WTC11 (cell line): ENCODE measurements at regions not wholly inside any gene's neighbourhood (a gene's known extent, or its start where the extent isn't known, plus 50 kb on each side); places are given as distances from the start of the nearest gene placed in this dataset.

Source experiments
- ATAC-seq: fragments of 200-7000 bp; cut with Tn5 transposase; 2 replicates; pipeline ENCODE4 v1.10.0; 2021; ENCODE audit warnings: mild to moderate bottlenecking, moderate library complexity
- CTCF ChIA-PET: fragments of 300-600 bp; sonication (Branson Sonifier 250); formaldehyde crosslinking; loops from one replicate; lab custom pipeline; 2021; ENCODE audit warnings: antibody characterized with exemption; lab: Charles Lee
- POLR2A ChIA-PET: fragments of 350-600 bp; sonication (Branson Sonifier 250); formaldehyde crosslinking; loops from one replicate; lab custom pipeline; 2021; ENCODE audit warnings: antibody characterized with exemption; lab: Charles Lee
- DNase-seq: peaks from one replicate; pipeline ENCODE4 v3.0.0; 2021; ENCODE audit warnings: low spot score
- H3K27ac Mint-ChIP-seq: 2 replicates; pipeline ENCODE4 v1.8.0; 2021; ENCODE audit warnings: mixed read lengths
- H3K27me3 Mint-ChIP-seq: 2 replicates; pipeline ENCODE4 v1.8.0; 2021; ENCODE audit warnings: low read depth, mild to moderate bottlenecking, moderate library complexity, mixed read lengths
- H3K36me3 Mint-ChIP-seq: 2 replicates; pipeline ENCODE4 v1.8.0; 2021; ENCODE audit warnings: mixed read lengths
- H3K4me1 Mint-ChIP-seq: 2 replicates; pipeline ENCODE4 v1.8.0; 2022; ENCODE audit warnings: mixed read lengths
- H3K4me3 Mint-ChIP-seq: 2 replicates; pipeline ENCODE4 v1.8.0; 2021; ENCODE audit warnings: mild to moderate bottlenecking, moderate library complexity, mixed read lengths
- H3K9me3 Mint-ChIP-seq: 2 replicates; pipeline ENCODE4 v1.8.0; 2021; ENCODE audit warnings: mixed read lengths
- CBFB ChIP-seq: sonication (generic); formaldehyde crosslinking; IDR thresholded peaks from 2 replicates; pipeline ENCODE4 v1.8.1; 2022; ENCODE audit warnings: mild to moderate bottlenecking, low read depth, missing genetic modification reagents
- KAT7 ChIP-seq: sonication (generic); formaldehyde crosslinking; IDR thresholded peaks from 2 replicates; pipeline ENCODE4 v1.8.1; 2023; ENCODE audit warnings: missing genetic modification reagents, mild to moderate bottlenecking, borderline replicate concordance
- PREB ChIP-seq: sonication (generic); formaldehyde crosslinking; IDR thresholded peaks from 2 replicates; pipeline ENCODE4 v1.8.1; 2022; ENCODE audit warnings: mild to moderate bottlenecking, missing genetic modification reagents, moderate library complexity, borderline replicate concordance
- SMAD3 ChIP-seq: sonication (generic); formaldehyde crosslinking; IDR thresholded peaks from 2 replicates; pipeline ENCODE4 v1.8.0; 2022; ENCODE audit warnings: missing genetic modification reagents, mild to moderate bottlenecking, borderline replicate concordance
- SMAD4 ChIP-seq: sonication (generic); formaldehyde crosslinking; IDR thresholded peaks from 2 replicates; pipeline ENCODE4 v1.8.0; 2022; ENCODE audit warnings: mild to moderate bottlenecking, missing genetic modification reagents
- TP53 ChIP-seq: sonication (generic); formaldehyde crosslinking; IDR thresholded peaks from 2 replicates; pipeline ENCODE4 v1.8.1; 2023; ENCODE audit warnings: mild to moderate bottlenecking, missing genetic modification reagents
- ZNF121 ChIP-seq: sonication (generic); formaldehyde crosslinking; IDR thresholded peaks from 2 replicates; pipeline ENCODE4 v1.8.0; 2023; ENCODE audit warnings: missing genetic modification reagents
- ZNF232 ChIP-seq: sonication (generic); formaldehyde crosslinking; IDR thresholded peaks from 2 replicates; pipeline ENCODE4 v1.8.0; 2022; ENCODE audit warnings: mild to moderate bottlenecking, missing genetic modification reagents
- TF ChIP-seq, protein P1 (sequence below): sonication (generic); formaldehyde crosslinking; IDR thresholded peaks from 2 replicates; pipeline ENCODE4 v1.8.0; 2023; ENCODE audit warnings: missing genetic modification reagents, mild to moderate bottlenecking, borderline replicate concordance
- TF ChIP-seq, protein P2 (sequence below): sonication (generic); formaldehyde crosslinking; IDR thresholded peaks from 2 replicates; pipeline ENCODE4 v1.8.0; 2022; ENCODE audit warnings: mild to moderate bottlenecking, missing genetic modification reagents
- TF ChIP-seq, protein P3 (sequence below): sonication (generic); formaldehyde crosslinking; IDR thresholded peaks from 2 replicates; pipeline ENCODE4 v1.8.0; 2022; ENCODE audit warnings: missing genetic modification reagents
- TF ChIP-seq, protein P4 (sequence below): fragments of 250-450 bp; sonication (Bioruptor Pico); IDR thresholded peaks from 2 replicates; pipeline ENCODE4 v1.9.0; 2021; ENCODE audit warnings: mild to moderate bottlenecking, borderline replicate concordance
- TF ChIP-seq, protein P5 (sequence below): sonication (generic); formaldehyde crosslinking; IDR thresholded peaks from 2 replicates; pipeline ENCODE4 v1.8.1; 2023; ENCODE audit warnings: mild to moderate bottlenecking, missing genetic modification reagents, moderate library complexity
- TF ChIP-seq, protein P6 (sequence below): fragments of 250-450 bp; sonication (Bioruptor Pico); IDR thresholded peaks from 2 replicates; pipeline ENCODE4 v1.9.0; 2021; ENCODE audit warnings: mild to moderate bottlenecking
- TF ChIP-seq, protein P7 (sequence below): sonication (generic); formaldehyde crosslinking; IDR thresholded peaks from 2 replicates; pipeline ENCODE4 v1.8.1; 2023; ENCODE audit warnings: mild to moderate bottlenecking, missing genetic modification reagents

DNA sequence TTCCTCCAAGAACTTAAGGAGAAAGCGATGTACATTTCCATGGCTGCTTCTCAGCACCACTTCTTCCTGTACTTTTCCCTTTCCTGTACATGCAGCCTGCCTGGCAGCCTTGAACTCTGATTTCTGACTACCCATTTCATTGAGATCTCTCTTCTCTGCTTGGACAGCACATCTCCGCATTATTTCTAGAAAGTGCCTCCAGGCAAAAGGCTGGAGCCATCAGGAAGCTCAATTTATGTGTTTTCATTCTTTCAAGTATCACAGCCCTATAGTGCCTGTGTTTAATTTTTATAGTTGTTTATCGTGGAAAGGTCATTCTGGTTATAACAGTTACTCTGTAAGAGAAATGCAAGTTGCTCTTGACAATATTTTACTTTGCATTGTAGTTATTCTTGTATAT, 688.0 kb upstream of the ANKRD30A start (continued):
- TF ChIP-seq CBFB (CRISPR knock-in tag), result no peak
- TF ChIP-seq, protein P1, sequence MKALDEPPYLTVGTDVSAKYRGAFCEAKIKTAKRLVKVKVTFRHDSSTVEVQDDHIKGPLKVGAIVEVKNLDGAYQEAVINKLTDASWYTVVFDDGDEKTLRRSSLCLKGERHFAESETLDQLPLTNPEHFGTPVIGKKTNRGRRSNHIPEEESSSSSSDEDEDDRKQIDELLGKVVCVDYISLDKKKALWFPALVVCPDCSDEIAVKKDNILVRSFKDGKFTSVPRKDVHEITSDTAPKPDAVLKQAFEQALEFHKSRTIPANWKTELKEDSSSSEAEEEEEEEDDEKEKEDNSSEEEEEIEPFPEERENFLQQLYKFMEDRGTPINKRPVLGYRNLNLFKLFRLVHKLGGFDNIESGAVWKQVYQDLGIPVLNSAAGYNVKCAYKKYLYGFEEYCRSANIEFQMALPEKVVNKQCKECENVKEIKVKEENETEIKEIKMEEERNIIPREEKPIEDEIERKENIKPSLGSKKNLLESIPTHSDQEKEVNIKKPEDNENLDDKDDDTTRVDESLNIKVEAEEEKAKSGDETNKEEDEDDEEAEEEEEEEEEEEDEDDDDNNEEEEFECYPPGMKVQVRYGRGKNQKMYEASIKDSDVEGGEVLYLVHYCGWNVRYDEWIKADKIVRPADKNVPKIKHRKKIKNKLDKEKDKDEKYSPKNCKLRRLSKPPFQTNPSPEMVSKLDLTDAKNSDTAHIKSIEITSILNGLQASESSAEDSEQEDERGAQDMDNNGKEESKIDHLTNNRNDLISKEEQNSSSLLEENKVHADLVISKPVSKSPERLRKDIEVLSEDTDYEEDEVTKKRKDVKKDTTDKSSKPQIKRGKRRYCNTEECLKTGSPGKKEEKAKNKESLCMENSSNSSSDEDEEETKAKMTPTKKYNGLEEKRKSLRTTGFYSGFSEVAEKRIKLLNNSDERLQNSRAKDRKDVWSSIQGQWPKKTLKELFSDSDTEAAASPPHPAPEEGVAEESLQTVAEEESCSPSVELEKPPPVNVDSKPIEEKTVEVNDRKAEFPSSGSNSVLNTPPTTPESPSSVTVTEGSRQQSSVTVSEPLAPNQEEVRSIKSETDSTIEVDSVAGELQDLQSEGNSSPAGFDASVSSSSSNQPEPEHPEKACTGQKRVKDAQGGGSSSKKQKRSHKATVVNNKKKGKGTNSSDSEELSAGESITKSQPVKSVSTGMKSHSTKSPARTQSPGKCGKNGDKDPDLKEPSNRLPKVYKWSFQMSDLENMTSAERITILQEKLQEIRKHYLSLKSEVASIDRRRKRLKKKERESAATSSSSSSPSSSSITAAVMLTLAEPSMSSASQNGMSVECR (CRISPR knock-in tag), result no peak

DNA sequence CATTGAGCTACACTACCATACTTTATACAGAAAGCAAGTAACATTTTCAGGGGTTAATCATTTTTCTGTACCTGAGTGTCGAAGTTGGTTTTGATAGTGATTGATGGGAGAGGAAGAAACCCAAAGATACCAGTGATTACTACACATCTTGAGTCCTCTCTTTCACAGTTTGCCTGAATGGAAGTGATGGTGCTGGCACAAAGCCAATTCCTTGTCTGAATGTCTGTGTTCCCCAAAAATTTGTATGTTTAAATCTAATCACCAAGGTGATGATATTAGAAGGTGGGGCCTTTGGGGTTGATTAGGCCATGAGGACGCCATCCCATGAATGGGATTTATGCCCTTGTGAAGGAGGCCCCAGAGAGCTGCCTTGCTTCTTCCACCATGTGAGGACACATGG, 696.9 kb upstream of the ANKRD30A start:
- CTCF ChIA-PET, result no interaction called here
- no peak for ATAC-seq

More for the DNA sequence above, 696.9 kb upstream of the ANKRD30A start:
- no peak overlapping the region for H3K27ac Mint-ChIP-seq
- no peak for DNase-seq
- TF ChIP-seq PREB (CRISPR knock-in tag) (no peak), KAT7 (CRISPR knock-in tag) (no peak), CBFB (CRISPR knock-in tag) (no peak), SMAD4 (no peak), ZNF121 (CRISPR knock-in tag) (no peak), ZNF232 (CRISPR knock-in tag) (no peak), SMAD3 (CRISPR knock-in tag) (no peak), TP53 (no peak)
- TF ChIP-seq, protein P2, sequence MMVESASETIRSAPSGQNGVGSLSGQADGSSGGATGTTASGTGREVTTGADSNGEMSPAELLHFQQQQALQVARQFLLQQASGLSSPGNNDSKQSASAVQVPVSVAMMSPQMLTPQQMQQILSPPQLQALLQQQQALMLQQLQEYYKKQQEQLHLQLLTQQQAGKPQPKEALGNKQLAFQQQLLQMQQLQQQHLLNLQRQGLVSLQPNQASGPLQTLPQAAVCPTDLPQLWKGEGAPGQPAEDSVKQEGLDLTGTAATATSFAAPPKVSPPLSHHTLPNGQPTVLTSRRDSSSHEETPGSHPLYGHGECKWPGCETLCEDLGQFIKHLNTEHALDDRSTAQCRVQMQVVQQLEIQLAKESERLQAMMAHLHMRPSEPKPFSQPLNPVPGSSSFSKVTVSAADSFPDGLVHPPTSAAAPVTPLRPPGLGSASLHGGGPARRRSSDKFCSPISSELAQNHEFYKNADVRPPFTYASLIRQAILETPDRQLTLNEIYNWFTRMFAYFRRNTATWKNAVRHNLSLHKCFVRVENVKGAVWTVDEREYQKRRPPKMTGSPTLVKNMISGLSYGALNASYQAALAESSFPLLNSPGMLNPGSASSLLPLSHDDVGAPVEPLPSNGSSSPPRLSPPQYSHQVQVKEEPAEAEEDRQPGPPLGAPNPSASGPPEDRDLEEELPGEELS (CRISPR knock-in tag), result no peak
- TF ChIP-seq, protein P3, sequence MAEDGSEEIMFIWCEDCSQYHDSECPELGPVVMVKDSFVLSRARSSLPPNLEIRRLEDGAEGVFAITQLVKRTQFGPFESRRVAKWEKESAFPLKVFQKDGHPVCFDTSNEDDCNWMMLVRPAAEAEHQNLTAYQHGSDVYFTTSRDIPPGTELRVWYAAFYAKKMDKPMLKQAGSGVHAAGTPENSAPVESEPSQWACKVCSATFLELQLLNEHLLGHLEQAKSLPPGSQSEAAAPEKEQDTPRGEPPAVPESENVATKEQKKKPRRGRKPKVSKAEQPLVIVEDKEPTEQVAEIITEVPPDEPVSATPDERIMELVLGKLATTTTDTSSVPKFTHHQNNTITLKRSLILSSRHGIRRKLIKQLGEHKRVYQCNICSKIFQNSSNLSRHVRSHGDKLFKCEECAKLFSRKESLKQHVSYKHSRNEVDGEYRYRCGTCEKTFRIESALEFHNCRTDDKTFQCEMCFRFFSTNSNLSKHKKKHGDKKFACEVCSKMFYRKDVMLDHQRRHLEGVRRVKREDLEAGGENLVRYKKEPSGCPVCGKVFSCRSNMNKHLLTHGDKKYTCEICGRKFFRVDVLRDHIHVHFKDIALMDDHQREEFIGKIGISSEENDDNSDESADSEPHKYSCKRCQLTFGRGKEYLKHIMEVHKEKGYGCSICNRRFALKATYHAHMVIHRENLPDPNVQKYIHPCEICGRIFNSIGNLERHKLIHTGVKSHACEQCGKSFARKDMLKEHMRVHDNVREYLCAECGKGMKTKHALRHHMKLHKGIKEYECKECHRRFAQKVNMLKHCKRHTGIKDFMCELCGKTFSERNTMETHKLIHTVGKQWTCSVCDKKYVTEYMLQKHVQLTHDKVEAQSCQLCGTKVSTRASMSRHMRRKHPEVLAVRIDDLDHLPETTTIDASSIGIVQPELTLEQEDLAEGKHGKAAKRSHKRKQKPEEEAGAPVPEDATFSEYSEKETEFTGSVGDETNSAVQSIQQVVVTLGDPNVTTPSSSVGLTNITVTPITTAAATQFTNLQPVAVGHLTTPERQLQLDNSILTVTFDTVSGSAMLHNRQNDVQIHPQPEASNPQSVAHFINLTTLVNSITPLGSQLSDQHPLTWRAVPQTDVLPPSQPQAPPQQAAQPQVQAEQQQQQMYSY, result no peak
- TF ChIP-seq, protein P4, sequence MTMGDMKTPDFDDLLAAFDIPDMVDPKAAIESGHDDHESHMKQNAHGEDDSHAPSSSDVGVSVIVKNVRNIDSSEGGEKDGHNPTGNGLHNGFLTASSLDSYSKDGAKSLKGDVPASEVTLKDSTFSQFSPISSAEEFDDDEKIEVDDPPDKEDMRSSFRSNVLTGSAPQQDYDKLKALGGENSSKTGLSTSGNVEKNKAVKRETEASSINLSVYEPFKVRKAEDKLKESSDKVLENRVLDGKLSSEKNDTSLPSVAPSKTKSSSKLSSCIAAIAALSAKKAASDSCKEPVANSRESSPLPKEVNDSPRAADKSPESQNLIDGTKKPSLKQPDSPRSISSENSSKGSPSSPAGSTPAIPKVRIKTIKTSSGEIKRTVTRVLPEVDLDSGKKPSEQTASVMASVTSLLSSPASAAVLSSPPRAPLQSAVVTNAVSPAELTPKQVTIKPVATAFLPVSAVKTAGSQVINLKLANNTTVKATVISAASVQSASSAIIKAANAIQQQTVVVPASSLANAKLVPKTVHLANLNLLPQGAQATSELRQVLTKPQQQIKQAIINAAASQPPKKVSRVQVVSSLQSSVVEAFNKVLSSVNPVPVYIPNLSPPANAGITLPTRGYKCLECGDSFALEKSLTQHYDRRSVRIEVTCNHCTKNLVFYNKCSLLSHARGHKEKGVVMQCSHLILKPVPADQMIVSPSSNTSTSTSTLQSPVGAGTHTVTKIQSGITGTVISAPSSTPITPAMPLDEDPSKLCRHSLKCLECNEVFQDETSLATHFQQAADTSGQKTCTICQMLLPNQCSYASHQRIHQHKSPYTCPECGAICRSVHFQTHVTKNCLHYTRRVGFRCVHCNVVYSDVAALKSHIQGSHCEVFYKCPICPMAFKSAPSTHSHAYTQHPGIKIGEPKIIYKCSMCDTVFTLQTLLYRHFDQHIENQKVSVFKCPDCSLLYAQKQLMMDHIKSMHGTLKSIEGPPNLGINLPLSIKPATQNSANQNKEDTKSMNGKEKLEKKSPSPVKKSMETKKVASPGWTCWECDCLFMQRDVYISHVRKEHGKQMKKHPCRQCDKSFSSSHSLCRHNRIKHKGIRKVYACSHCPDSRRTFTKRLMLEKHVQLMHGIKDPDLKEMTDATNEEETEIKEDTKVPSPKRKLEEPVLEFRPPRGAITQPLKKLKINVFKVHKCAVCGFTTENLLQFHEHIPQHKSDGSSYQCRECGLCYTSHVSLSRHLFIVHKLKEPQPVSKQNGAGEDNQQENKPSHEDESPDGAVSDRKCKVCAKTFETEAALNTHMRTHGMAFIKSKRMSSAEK (CRISPR knock-in tag), result no peak
- TF ChIP-seq, protein P5, sequence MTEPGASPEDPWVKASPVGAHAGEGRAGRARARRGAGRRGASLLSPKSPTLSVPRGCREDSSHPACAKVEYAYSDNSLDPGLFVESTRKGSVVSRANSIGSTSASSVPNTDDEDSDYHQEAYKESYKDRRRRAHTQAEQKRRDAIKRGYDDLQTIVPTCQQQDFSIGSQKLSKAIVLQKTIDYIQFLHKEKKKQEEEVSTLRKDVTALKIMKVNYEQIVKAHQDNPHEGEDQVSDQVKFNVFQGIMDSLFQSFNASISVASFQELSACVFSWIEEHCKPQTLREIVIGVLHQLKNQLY (CRISPR knock-in tag), result no peak
- TF ChIP-seq, protein P6, sequence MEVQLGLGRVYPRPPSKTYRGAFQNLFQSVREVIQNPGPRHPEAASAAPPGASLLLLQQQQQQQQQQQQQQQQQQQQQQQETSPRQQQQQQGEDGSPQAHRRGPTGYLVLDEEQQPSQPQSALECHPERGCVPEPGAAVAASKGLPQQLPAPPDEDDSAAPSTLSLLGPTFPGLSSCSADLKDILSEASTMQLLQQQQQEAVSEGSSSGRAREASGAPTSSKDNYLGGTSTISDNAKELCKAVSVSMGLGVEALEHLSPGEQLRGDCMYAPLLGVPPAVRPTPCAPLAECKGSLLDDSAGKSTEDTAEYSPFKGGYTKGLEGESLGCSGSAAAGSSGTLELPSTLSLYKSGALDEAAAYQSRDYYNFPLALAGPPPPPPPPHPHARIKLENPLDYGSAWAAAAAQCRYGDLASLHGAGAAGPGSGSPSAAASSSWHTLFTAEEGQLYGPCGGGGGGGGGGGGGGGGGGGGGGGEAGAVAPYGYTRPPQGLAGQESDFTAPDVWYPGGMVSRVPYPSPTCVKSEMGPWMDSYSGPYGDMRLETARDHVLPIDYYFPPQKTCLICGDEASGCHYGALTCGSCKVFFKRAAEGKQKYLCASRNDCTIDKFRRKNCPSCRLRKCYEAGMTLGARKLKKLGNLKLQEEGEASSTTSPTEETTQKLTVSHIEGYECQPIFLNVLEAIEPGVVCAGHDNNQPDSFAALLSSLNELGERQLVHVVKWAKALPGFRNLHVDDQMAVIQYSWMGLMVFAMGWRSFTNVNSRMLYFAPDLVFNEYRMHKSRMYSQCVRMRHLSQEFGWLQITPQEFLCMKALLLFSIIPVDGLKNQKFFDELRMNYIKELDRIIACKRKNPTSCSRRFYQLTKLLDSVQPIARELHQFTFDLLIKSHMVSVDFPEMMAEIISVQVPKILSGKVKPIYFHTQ (CRISPR knock-in tag), result no peak
- TF ChIP-seq, protein P7, sequence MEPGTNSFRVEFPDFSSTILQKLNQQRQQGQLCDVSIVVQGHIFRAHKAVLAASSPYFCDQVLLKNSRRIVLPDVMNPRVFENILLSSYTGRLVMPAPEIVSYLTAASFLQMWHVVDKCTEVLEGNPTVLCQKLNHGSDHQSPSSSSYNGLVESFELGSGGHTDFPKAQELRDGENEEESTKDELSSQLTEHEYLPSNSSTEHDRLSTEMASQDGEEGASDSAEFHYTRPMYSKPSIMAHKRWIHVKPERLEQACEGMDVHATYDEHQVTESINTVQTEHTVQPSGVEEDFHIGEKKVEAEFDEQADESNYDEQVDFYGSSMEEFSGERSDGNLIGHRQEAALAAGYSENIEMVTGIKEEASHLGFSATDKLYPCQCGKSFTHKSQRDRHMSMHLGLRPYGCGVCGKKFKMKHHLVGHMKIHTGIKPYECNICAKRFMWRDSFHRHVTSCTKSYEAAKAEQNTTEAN (CRISPR knock-in tag), result no peak
- H3K9me3 Mint-ChIP-seq, result peaks cover 35% of the 10 kb centered on the region
- peaks cover 24% of the 10 kb centered on the region for H3K36me3 Mint-ChIP-seq
- no peaks in the 10 kb centered on the region; the same call in 1 of the 2 replicates for H3K27me3 Mint-ChIP-seq
- no peak overlapping the region for H3K4me3 Mint-ChIP-seq
- POLR2A ChIA-PET, result no interaction called here
- peaks cover 12% of the 10 kb centered on the region for H3K4me1 Mint-ChIP-seq
